Mononuclear cell (primary cell): ENCODE measurements at regions not wholly inside any gene's neighbourhood (a gene's known extent, or its start where the extent isn't known, plus 50 kb on each side); places are given as distances from the start of the nearest gene placed in this dataset.

Source experiments
- H3K27me3 ChIP-seq: 2 replicates; pipeline ENCODE4 v1.6.0; 2011; ENCODE audit warnings: low read length, control low read depth; ENCODE audit not compliant: insufficient read depth
- H3K4me1 ChIP-seq: 2 replicates; pipeline ENCODE4 v1.5.1; 2011; ENCODE audit warnings: mild to moderate bottlenecking, low read length, control low read depth; ENCODE audit not compliant: insufficient read depth
- H3K4me3 ChIP-seq: 2 replicates; pipeline ENCODE4 v1.5.1; 2011; ENCODE audit warnings: mild to moderate bottlenecking, low read length, moderate library complexity
- H3K9me3 ChIP-seq: 2 replicates; pipeline ENCODE4 v1.5.1; 2011; ENCODE audit warnings: low read depth, mild to moderate bottlenecking, control low read depth, low read length

- Histone ChIP-seq H3K27me3 (no peaks in the 10 kb centered on the region), H3K4me3 (no peak overlapping the region), H3K4me1 (no peaks in the 10 kb centered on the region), H3K9me3 (no peaks in the 10 kb centered on the region)
These were observed 96.4 kb downstream of the GATA6 start for GRCh38 chr18:22265838-22266237.

- Histone ChIP-seq H3K4me1 (no peaks in the 10 kb centered on the region), H3K4me3 (no peak overlapping the region), H3K9me3 (no peaks in the 10 kb centered on the region), H3K27me3 (no peaks in the 10 kb centered on the region)
These were observed 90.9 kb downstream of the GATA6 start for GRCh38 chr18:22260208-22260820.

GRCh38 chr18:22257022-22257543 lies 87.7 kb downstream of the GATA6 start:
- no peaks in the 10 kb centered on the region for H3K27me3 ChIP-seq
- H3K4me1 ChIP-seq, result no peaks in the 10 kb centered on the region
- H3K4me3 ChIP-seq, result no peak overlapping the region
- H3K9me3 ChIP-seq, result no peaks in the 10 kb centered on the region

DNA sequence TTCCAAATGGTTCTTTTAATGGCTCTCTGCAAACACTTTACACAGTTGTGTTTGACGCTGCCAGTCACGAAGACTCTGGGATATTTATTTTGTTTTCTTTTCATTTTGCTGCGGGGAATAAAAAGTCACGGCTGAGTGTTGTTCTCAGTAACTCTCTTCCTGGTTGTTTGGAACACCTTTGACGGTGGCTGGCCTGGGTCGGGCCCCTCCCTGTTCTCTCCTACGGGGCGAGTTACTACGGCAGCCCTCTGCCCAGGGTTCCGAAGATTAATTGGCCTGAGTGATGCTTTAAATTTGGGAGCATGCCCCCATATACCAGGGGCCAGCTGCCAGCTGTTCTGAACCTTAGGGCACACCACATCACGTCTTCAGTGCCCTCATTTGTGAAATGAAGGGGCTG lies 84.7 kb downstream of the GATA6 start:
- no peak overlapping the region for H3K4me3 ChIP-seq
- H3K27me3 ChIP-seq, result no peaks in the 10 kb centered on the region
- no peaks in the 10 kb centered on the region for H3K9me3 ChIP-seq
- no peaks in the 10 kb centered on the region for H3K4me1 ChIP-seq

DNA sequence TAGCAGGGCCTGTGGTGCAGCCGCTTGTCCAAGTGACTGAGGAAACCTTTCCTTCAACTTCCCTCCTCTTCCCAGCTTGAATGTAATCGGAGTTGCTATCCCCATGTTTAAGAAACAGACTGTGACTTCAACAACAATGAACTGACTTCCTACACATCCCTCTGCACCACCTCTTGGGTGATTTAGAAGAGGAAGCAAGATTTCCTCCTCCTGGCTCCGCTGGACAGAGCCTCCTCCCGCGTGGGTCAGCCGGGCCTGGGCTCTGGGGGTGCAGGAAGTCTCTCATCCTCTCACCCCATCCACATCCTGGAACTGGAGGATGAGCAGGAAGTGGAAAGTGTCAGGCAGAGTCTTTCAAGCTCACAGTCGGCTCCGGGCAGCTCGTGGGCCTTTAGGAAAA lies 84.3 kb downstream of the GATA6 start:
- H3K9me3 ChIP-seq, result no peaks in the 10 kb centered on the region
- H3K4me1 ChIP-seq, result no peaks in the 10 kb centered on the region
- H3K4me3 ChIP-seq, result no peak overlapping the region
- no peaks in the 10 kb centered on the region for H3K27me3 ChIP-seq

DNA sequence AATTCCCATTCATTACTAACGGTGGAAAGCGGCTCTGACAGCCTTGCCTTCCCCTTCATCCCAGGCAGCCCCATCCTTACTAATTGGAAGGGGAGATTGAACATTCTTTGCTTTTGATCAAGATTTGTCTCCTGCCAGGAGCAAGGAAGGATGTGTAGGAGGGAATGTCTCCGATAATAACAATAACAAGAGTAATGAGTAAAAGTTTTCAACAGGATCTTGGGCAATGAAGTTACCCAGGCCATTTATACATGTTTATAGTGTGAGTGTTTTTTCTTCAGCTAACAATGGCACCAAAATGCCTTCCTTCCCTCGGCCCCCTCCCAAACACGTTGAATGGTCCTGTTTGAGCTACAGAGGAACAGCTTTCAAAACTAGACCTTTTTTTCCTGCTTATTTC lies 83.8 kb downstream of the GATA6 start:
- Histone ChIP-seq H3K4me3 (no peak overlapping the region), H3K4me1 (no peaks in the 10 kb centered on the region), H3K9me3 (no peaks in the 10 kb centered on the region), H3K27me3 (no peaks in the 10 kb centered on the region)
